ENCODE measurements at regions not wholly inside any gene's neighbourhood (a gene's known extent, or its start where the extent isn't known, plus 50 kb on each side); places are given as distances from the start of the nearest gene placed in this dataset.

DNA sequence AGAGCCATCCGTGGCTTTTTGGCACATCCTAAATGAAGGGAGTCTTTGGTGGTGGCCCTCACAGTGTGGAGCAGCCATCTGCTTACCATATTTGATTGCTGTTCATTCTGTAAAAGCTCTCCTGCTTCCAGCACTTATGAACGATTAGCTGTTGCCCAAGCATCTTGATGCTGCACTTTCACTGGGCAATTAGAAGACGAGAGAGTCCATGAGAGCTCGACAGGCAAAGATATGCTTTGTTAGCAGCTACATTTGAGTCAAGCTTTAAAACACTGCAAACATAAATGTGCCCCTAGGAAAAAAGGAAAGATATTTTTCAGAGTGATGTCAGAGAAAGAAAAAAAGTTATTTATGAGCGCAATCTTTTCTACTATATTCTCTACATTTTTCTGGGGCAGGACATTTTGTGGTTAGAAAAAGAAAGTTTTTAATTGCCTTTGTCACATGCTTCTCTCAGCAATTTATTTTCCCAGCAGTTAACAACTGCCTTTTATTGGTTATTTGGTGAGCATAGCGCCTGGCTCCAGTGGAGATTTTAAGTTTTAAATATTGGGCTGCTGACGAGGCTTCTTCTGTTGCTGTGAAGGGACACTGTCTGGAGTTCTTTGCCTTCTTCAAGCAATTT is 468.4 kb downstream of the C3orf38 start:
- Histone ChIP-seq H3K9ac (no peak overlapping the region), H3K9me2 (no peaks in the 10 kb centered on the region), H3K79me2 (ENCODE audit: insufficient read depth) (no peaks in the 10 kb centered on the region), H3K36me3 (replicated peaks in 1 of 2; ENCODE audit: control insufficient read depth in 1 of 2, insufficient read depth in 2 of 2, low read length in 1 of 2) (no peaks in the 10 kb centered on the region), H2AFZ (ENCODE audit: low read depth) (no peak overlapping the region), H3K4me3 (ENCODE audit: low read depth in 2 of 2, low read length in 1 of 2) (no peak overlapping the region), H3K27me3 (ENCODE audit: insufficient read depth) (no peaks in the 10 kb centered on the region), H3F3A (replicated peaks; ENCODE audit: insufficient read depth) (no peaks in the 10 kb centered on the region), H3K4me2 (no peak overlapping the region), H4K20me1 (ENCODE audit: insufficient read depth) (no peaks in the 10 kb centered on the region), H3K9me3 (no peaks in the 10 kb centered on the region), H3K27ac (ENCODE audit: low read depth in 2 of 2, low read length in 1 of 2) (no peak overlapping the region), H3K4me1 (ENCODE audit: control insufficient read depth in 1 of 2, insufficient read depth in 2 of 2, low read depth in 1 of 2, low read length in 1 of 2) (no peaks in the 10 kb centered on the region; a peak in 1 of 4 replicates)
- ChIA-PET POLR2A (no interaction called here), CTCF (no interaction called here)
- DNase-seq: no peak
- TF ChIP-seq GATA2 (CRISPR knock-in tag; IDR thresholded peaks at IDR 0.05): no peak
- TF ChIP-seq MEF2A (IDR thresholded peaks at IDR 0.05; ENCODE audit: borderline replicate concordance, low read depth): no peak
- TF ChIP-seq, protein P1, sequence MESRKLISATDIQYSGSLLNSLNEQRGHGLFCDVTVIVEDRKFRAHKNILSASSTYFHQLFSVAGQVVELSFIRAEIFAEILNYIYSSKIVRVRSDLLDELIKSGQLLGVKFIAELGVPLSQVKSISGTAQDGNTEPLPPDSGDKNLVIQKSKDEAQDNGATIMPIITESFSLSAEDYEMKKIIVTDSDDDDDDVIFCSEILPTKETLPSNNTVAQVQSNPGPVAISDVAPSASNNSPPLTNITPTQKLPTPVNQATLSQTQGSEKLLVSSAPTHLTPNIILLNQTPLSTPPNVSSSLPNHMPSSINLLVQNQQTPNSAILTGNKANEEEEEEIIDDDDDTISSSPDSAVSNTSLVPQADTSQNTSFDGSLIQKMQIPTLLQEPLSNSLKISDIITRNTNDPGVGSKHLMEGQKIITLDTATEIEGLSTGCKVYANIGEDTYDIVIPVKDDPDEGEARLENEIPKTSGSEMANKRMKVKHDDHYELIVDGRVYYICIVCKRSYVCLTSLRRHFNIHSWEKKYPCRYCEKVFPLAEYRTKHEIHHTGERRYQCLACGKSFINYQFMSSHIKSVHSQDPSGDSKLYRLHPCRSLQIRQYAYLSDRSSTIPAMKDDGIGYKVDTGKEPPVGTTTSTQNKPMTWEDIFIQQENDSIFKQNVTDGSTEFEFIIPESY (IDR thresholded peaks at IDR 0.05; ENCODE audit: borderline replicate concordance, low read depth): no peak
- no peak for TF ChIP-seq GABPA (IDR thresholded peaks at IDR 0.05; ENCODE audit: low read depth)
- TF ChIP-seq, protein P2, sequence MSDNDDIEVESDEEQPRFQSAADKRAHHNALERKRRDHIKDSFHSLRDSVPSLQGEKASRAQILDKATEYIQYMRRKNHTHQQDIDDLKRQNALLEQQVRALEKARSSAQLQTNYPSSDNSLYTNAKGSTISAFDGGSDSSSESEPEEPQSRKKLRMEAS (IDR thresholded peaks at IDR 0.05; ENCODE audit: low read depth): no peak
- TF ChIP-seq RAD21 (IDR thresholded peaks at IDR 0.05; ENCODE audit: low read length): no peak
- no peak for TF ChIP-seq RFX5 (IDR thresholded peaks at IDR 0.05; ENCODE audit: low read length)
- no peak for TF ChIP-seq TEAD4 (IDR thresholded peaks at IDR 0.05; ENCODE audit: borderline replicate concordance, insufficient read depth)
- no peak for TF ChIP-seq RCOR1 (IDR thresholded peaks at IDR 0.05; ENCODE audit: low read length)
- no peak for TF ChIP-seq TAF1 (IDR thresholded peaks at IDR 0.05; ENCODE audit: borderline replicate concordance, low read depth, low read length)
- TF ChIP-seq TCF12 (IDR thresholded peaks at IDR 0.05): no peak
- TF ChIP-seq NRF1 (IDR thresholded peaks at IDR 0.05; ENCODE audit: low read depth, low read length): no peak
- WGBS (ENCODE audit: low lambda C conversion rate): 3% methylated on average over 7 of the region's 7 CpGs

DNA sequence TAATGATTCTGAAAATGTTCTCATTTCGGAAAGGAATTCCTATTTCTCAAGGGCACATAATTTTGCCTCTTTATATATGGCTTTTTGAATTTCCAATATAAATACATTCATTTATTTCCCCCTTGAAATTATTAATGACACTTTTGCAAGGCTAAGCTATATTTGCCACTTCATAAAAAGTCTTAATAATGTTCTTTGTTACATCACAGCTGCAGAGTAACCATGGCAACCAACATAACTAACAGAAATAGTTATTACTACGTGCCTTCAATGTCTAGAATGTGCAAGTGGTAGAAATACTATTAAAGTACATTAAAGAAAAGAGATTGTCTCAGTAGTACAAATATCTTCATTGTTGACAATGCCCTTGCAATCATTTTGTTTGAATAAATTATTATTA is 471.8 kb downstream of the C3orf38 start:
- Histone ChIP-seq H3F3A (replicated peaks; ENCODE audit: insufficient read depth) (no peaks in the 10 kb centered on the region), H2AFZ (ENCODE audit: low read depth) (no peak overlapping the region), H3K9me2 (no peaks in the 10 kb centered on the region), H3K9me3 (no peaks in the 10 kb centered on the region), H3K36me3 (replicated peaks in 1 of 2; ENCODE audit: control insufficient read depth in 1 of 2, insufficient read depth in 2 of 2, low read length in 1 of 2) (no peaks in the 10 kb centered on the region), H3K4me3 (ENCODE audit: low read depth in 2 of 2, low read length in 1 of 2) (no peak overlapping the region), H4K20me1 (ENCODE audit: insufficient read depth) (no peaks in the 10 kb centered on the region), H3K9ac (no peak overlapping the region), H3K4me2 (no peak overlapping the region), H3K79me2 (ENCODE audit: insufficient read depth) (no peaks in the 10 kb centered on the region), H3K4me1 (ENCODE audit: control insufficient read depth in 1 of 2, insufficient read depth in 2 of 2, low read depth in 1 of 2, low read length in 1 of 2) (no peaks in the 10 kb centered on the region; a peak in 1 of 4 replicates), H3K27ac (ENCODE audit: low read depth in 2 of 2, low read length in 1 of 2) (no peak overlapping the region), H3K27me3 (ENCODE audit: insufficient read depth) (no peaks in the 10 kb centered on the region)
- TF ChIP-seq SIN3A (IDR thresholded peaks at IDR 0.05; ENCODE audit: borderline replicate concordance, low read depth, low read length): no peak
- no peak for TF ChIP-seq FOXM1 (IDR thresholded peaks at IDR 0.05; ENCODE audit: low read depth)
- no peak for TF ChIP-seq RCOR1 (IDR thresholded peaks at IDR 0.05; ENCODE audit: low read length)
- TF ChIP-seq, protein P3, sequence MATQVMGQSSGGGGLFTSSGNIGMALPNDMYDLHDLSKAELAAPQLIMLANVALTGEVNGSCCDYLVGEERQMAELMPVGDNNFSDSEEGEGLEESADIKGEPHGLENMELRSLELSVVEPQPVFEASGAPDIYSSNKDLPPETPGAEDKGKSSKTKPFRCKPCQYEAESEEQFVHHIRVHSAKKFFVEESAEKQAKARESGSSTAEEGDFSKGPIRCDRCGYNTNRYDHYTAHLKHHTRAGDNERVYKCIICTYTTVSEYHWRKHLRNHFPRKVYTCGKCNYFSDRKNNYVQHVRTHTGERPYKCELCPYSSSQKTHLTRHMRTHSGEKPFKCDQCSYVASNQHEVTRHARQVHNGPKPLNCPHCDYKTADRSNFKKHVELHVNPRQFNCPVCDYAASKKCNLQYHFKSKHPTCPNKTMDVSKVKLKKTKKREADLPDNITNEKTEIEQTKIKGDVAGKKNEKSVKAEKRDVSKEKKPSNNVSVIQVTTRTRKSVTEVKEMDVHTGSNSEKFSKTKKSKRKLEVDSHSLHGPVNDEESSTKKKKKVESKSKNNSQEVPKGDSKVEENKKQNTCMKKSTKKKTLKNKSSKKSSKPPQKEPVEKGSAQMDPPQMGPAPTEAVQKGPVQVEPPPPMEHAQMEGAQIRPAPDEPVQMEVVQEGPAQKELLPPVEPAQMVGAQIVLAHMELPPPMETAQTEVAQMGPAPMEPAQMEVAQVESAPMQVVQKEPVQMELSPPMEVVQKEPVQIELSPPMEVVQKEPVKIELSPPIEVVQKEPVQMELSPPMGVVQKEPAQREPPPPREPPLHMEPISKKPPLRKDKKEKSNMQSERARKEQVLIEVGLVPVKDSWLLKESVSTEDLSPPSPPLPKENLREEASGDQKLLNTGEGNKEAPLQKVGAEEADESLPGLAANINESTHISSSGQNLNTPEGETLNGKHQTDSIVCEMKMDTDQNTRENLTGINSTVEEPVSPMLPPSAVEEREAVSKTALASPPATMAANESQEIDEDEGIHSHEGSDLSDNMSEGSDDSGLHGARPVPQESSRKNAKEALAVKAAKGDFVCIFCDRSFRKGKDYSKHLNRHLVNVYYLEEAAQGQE (IDR thresholded peaks at IDR 0.05; ENCODE audit: low read depth, low read length): no peak
- no peak for TF ChIP-seq NRF1 (IDR thresholded peaks at IDR 0.05; ENCODE audit: low read depth, low read length)
- TF ChIP-seq, protein P1 (IDR thresholded peaks at IDR 0.05; ENCODE audit: borderline replicate concordance, low read depth): no peak
- no peak for TF ChIP-seq ELF1 (IDR thresholded peaks at IDR 0.05)
- TF ChIP-seq TAF1 (IDR thresholded peaks at IDR 0.05; ENCODE audit: borderline replicate concordance, low read depth, low read length): no peak
- no peak for TF ChIP-seq MXI1 (IDR thresholded peaks at IDR 0.05; ENCODE audit: low read depth, low read length)
- TF ChIP-seq RXRA (IDR thresholded peaks at IDR 0.05; ENCODE audit: borderline replicate concordance, low read depth): no peak
- no peak for TF ChIP-seq JUND (IDR thresholded peaks at IDR 0.05)
- no peak for TF ChIP-seq MEF2A (IDR thresholded peaks at IDR 0.05; ENCODE audit: borderline replicate concordance, low read depth)
- TF ChIP-seq EP300 (IDR thresholded peaks at IDR 0.05; ENCODE audit: borderline replicate concordance in 1 of 2, low read depth in 1 of 2, low read length in 1 of 2): no peak
- WGBS (ENCODE audit: low lambda C conversion rate): 1% methylated on average over 2 of the region's 2 CpGs
- ChIA-PET CTCF (no interaction called here), POLR2A (no interaction called here)
- no peak for DNase-seq
